Spleen (tissue), 7 donors: ENCODE measurements at regions not wholly inside any gene's neighbourhood (a gene's known extent, or its start where the extent isn't known, plus 50 kb on each side); places are given as distances from the start of the nearest gene placed in this dataset.

ENCODE experiments used
- POLR2A ChIP-seq, 3 donors: fragments of 450-650 bp; IDR thresholded peaks; one replicate each; pipeline ENCODE4 v1.5.1; 2017; ENCODE audit warnings: antibody characterized with exemption in 3 of 3, mild to moderate bottlenecking in 1 of 3
- POLR2AphosphoS5 ChIP-seq, 3 donors: sonication (generic); formaldehyde crosslinking; IDR thresholded peaks; one replicate each; pipeline ENCODE4 v1.5.1; 2017; ENCODE audit warnings: antibody characterized with exemption in 3 of 3
- TF ChIP-seq, protein P1 (sequence below), 11 experiments: fragments of 200-600 bp in 7 of 11; fragments of 450-650 bp in 4 of 11; sonication (generic) in 4 of 11; IDR thresholded peaks in 8 of 11; conservative IDR thresholded peaks in 3 of 11; 1 replicate in 7 of 11; 2 replicates in 4 of 11; pipeline versions ENCODE4 v1.4.0 to v1.8.0; 2016 to 2021; ENCODE audit warnings: antibody characterized with exemption in 11 of 11, inconsistent platforms in 4 of 11, mild to moderate bottlenecking in 1 of 11
- donor health status: DM: no; HTN: no; CAD: no; lungs with moderate emphysema.
- donor health status: DM: no; HTN: no; CAD: no.
- donor health status: DM: no; HTN: no; CAD: no.

DNA sequence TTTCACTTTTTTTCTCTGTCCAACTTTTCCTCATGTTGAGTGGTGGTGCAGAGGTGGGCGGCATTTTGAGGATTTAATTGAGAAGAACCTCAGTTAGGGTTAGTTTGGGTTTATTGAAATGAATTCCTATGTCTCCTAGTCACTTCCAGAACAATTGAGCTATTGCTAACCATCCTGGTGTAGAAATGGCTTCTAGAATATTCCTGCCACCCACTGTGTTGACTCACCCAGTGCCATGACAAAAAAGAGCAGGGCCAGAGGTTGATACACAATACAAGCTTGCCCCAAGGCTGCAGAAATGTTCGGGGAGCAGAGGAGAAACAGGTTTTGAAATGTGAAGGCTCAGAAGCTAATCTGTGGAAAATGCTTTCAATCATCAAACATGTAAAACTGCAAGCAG is 167.1 kb upstream of the TRIB2 start:
- TF ChIP-seq, protein P1, sequence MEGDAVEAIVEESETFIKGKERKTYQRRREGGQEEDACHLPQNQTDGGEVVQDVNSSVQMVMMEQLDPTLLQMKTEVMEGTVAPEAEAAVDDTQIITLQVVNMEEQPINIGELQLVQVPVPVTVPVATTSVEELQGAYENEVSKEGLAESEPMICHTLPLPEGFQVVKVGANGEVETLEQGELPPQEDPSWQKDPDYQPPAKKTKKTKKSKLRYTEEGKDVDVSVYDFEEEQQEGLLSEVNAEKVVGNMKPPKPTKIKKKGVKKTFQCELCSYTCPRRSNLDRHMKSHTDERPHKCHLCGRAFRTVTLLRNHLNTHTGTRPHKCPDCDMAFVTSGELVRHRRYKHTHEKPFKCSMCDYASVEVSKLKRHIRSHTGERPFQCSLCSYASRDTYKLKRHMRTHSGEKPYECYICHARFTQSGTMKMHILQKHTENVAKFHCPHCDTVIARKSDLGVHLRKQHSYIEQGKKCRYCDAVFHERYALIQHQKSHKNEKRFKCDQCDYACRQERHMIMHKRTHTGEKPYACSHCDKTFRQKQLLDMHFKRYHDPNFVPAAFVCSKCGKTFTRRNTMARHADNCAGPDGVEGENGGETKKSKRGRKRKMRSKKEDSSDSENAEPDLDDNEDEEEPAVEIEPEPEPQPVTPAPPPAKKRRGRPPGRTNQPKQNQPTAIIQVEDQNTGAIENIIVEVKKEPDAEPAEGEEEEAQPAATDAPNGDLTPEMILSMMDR (IDR thresholded peaks at IDR 0.05 in 8 of 11, conservative IDR thresholded peaks at IDR 0.05 in 3 of 11), result no peak
- TF ChIP-seq POLR2A (IDR thresholded peaks at IDR 0.05) (no peak), POLR2AphosphoS5 (IDR thresholded peaks at IDR 0.05) (no peak)
